ENCODE measurements at regions not wholly inside any gene's neighbourhood (a gene's known extent, or its start where the extent isn't known, plus 50 kb on each side); places are given as distances from the start of the nearest gene placed in this dataset.

DNA sequence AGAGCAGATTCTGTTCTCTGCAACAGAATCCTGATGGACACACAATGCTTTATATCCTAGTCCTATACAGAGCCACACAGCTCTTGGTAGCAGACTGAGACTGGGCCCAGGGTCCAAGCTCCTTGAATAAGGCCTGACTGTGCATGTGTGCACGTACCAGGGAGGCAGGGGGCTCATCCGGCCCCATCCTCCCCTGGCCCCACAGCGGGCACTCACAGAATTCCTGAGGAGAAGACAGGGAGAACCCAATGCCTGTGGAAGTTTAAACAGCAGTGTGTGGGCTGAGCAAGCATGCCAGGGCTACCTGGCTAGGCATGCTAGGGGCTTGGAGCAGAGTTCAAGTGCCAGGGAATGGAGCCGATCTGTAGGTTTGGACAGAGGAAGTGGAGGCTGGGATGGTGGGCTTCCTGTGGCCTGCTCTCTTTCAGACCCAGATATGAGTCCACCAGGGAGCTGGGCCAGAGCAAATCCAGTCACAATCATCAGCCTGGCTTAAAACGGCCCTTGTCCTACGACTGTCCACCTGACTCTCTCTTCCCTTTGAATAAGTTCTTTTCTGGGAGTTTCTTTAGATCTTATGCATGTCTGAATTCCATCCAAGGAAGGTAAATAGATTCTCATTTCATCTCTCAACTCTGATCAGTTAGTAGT lies 74.0 kb downstream of the MRPL14 start:
- Histone ChIP-seq H4K20me1 (ENCODE audit: insufficient read depth) (no peaks in the 10 kb centered on the region), H3K4me1 (replicated peaks; ENCODE audit: insufficient read depth) (peaks cover 100% of the 10 kb centered on the region), H2AFZ (no peak overlapping the region), H3K9me3 (ENCODE audit: insufficient read depth, low read depth) (no peaks in the 10 kb centered on the region), H3K4me2 (peak overlapping the region; percentile 78), H3K79me2 (ENCODE audit: low read depth) (0 out of 2 replicates have a peak, but pooled peaks cover 26% of the 10 kb centered on the region), H3F3A (ENCODE audit: insufficient read depth, low read depth) (peaks cover 78% of the 10 kb centered on the region), H3K4me3 (no peak overlapping the region), H3K9me2 (ENCODE audit: insufficient read depth) (no peaks in the 10 kb centered on the region), H3K27me3 (ENCODE audit: insufficient read depth, low read depth) (no peaks in the 10 kb centered on the region), H3K27ac (peak overlapping the region; percentile 96), H3K36me3 (ENCODE audit: low read depth) (no peaks in the 10 kb centered on the region)
- TF ChIP-seq EZH2 (IDR thresholded peaks at IDR 0.05; ENCODE audit: low read depth): no peak
- TF ChIP-seq, protein P1, sequence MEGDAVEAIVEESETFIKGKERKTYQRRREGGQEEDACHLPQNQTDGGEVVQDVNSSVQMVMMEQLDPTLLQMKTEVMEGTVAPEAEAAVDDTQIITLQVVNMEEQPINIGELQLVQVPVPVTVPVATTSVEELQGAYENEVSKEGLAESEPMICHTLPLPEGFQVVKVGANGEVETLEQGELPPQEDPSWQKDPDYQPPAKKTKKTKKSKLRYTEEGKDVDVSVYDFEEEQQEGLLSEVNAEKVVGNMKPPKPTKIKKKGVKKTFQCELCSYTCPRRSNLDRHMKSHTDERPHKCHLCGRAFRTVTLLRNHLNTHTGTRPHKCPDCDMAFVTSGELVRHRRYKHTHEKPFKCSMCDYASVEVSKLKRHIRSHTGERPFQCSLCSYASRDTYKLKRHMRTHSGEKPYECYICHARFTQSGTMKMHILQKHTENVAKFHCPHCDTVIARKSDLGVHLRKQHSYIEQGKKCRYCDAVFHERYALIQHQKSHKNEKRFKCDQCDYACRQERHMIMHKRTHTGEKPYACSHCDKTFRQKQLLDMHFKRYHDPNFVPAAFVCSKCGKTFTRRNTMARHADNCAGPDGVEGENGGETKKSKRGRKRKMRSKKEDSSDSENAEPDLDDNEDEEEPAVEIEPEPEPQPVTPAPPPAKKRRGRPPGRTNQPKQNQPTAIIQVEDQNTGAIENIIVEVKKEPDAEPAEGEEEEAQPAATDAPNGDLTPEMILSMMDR (conservative IDR thresholded peaks at IDR 0.05): no peak
- no TSS peak for BruUV-seq (replicated peaks)
- DNase-seq: no peak
- intact Hi-C loops (cut with micrococcal nuclease; ENCODE audit: unreplicated experiment): no loop called here
- CTCF ChIA-PET: interaction anchor here (1.1 kb wide), 1 partner anchor 10 kb away, joined by 3 read pairs; no protein-coding TSS in a partner anchor
- POLR2A ChIA-PET (ENCODE audit: unreplicated experiment): interaction anchor here (0.5 kb wide), 1 partner anchor 1220 kb away, joined by 10 read pairs; no protein-coding TSS in a partner anchor

DNA sequence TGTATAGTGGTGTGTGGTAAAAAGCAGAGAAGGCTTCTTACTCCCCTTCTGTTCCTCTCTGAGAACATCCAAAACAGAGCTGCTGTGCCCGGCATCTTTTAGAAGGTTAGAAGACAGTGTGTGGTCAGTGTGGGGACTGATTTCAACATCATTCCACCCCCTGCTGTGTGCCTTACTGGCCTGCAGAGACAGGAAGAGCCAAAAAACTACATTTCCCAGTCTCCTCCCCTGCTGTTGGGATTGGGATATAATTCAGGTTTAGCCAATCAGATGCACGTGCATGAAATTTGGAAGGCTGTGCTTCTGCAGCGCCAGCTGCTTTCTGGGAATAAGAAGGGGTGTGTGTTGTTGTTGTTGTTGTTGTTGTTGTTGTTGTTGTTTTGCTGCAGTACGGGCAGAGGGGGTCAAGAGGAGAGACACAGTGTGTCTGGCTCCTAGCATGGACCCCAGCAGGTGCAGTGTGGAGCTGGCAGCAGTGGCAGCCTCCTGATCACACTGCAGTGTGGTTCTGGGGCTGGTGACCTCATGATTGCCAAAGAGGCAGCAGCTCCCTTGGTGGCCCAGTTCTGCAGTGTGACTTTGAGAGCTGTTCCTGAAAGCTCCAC lies 74.7 kb downstream of the MRPL14 start:
- DNase-seq: peak in 1 of 2 experiments; percentile 56

DNA sequence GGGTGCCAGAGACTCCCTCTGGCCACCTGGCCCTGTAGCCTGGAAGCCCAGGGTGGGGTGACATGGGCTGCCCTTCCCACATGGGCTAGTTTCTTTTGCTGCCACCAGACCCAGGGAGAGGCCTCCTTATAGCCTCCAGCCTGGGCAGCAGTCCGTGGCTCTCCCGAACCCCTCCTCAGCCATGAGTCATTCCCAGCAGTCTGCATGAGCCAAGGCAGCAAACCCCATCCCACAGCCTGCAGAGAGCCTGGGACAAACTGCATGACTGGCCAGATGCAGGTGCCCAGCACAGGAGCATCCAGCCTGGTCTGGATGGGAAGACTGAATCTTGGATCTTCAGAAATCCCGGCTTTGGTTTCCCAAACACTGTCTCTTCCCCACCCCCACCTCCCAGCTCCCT lies 75.7 kb downstream of the MRPL14 start:
- peak overlapping the region; percentile 96 for H3K27ac ChIP-seq

More for the DNA sequence above, 74.7 kb downstream of the MRPL14 start:
- H3K27me3 ChIP-seq (ENCODE audit: insufficient read depth, low read depth): no peaks in the 10 kb centered on the region
- H4K20me1 ChIP-seq (ENCODE audit: insufficient read depth): no peaks in the 10 kb centered on the region
- peaks cover 100% of the 10 kb centered on the region for H3K4me1 ChIP-seq (replicated peaks; ENCODE audit: insufficient read depth)
- no TSS peak for BruUV-seq (replicated peaks)
- H2AFZ ChIP-seq: no peak overlapping the region
- TF ChIP-seq EZH2 (IDR thresholded peaks at IDR 0.05; ENCODE audit: low read depth): no peak
- TF ChIP-seq, protein P1 (conservative IDR thresholded peaks at IDR 0.05): no peak
- H3F3A ChIP-seq (ENCODE audit: insufficient read depth, low read depth): peaks cover 72% of the 10 kb centered on the region
- 0 out of 2 replicates have a peak, but pooled peaks cover 22% of the 10 kb centered on the region for H3K79me2 ChIP-seq (ENCODE audit: low read depth)
- H3K4me2 ChIP-seq: peak overlapping the region; percentile 78
- H3K9me2 ChIP-seq (ENCODE audit: insufficient read depth): no peaks in the 10 kb centered on the region
- POLR2A ChIA-PET (ENCODE audit: unreplicated experiment): no interaction called here
- H3K27ac ChIP-seq: peak overlapping the region; percentile 96
- H3K4me3 ChIP-seq: no peak overlapping the region
- CTCF ChIA-PET: no interaction called here
- intact Hi-C loops (cut with micrococcal nuclease; ENCODE audit: unreplicated experiment): no loop called here
- no peaks in the 10 kb centered on the region for H3K9me3 ChIP-seq (ENCODE audit: insufficient read depth, low read depth)
- H3K36me3 ChIP-seq (ENCODE audit: low read depth): no peaks in the 10 kb centered on the region

More for the DNA sequence above, 75.7 kb downstream of the MRPL14 start:
- Histone ChIP-seq H4K20me1 (ENCODE audit: insufficient read depth) (no peaks in the 10 kb centered on the region), H2AFZ (no peak overlapping the region), H3K9me3 (ENCODE audit: insufficient read depth, low read depth) (no peaks in the 10 kb centered on the region), H3K27me3 (ENCODE audit: insufficient read depth, low read depth) (no peaks in the 10 kb centered on the region), H3K9me2 (ENCODE audit: insufficient read depth) (no peaks in the 10 kb centered on the region), H3F3A (ENCODE audit: insufficient read depth, low read depth) (peaks cover 75% of the 10 kb centered on the region), H3K4me3 (no peak overlapping the region), H3K4me2 (peak overlapping the region; percentile 78), H3K36me3 (ENCODE audit: low read depth) (no peaks in the 10 kb centered on the region), H3K4me1 (replicated peaks; ENCODE audit: insufficient read depth) (peaks cover 100% of the 10 kb centered on the region), H3K79me2 (ENCODE audit: low read depth) (0 out of 2 replicates have a peak, but pooled peaks cover 14% of the 10 kb centered on the region)
- TF ChIP-seq, protein P1 (conservative IDR thresholded peaks at IDR 0.05): no peak
- no peak for TF ChIP-seq EZH2 (IDR thresholded peaks at IDR 0.05; ENCODE audit: low read depth)
- intact Hi-C loops (cut with micrococcal nuclease; ENCODE audit: unreplicated experiment): loop anchor here (1.0 kb wide), 1 partner anchor 10 kb away; no protein-coding TSS in a partner anchor
- ChIA-PET POLR2A (ENCODE audit: unreplicated experiment) (interaction anchor here (0.6 to 0.7 kb wide), 2 partner anchors 8 to 22 kb away, joined by 4 to 7 read pairs; no protein-coding TSS in a partner anchor), CTCF (interaction anchor here (0.6 kb wide), 1 partner anchor 27 kb away, joined by 10 read pairs; no protein-coding TSS in a partner anchor)
- DNase-seq: peak; percentile 69 to 81
- BruUV-seq (replicated peaks): no TSS peak

Data from PC-9 (cell line).